HepG2 (cell line): ENCODE measurements at regions not wholly inside any gene's neighbourhood (a gene's known extent, or its start where the extent isn't known, plus 50 kb on each side); places are given as distances from the start of the nearest gene placed in this dataset.

Experiments used
- ATAC-seq: fragments of 200-7000 bp; cut with Tn5 transposase; 3 replicates; pipeline ENCODE4 v1.9.1; 2020; ENCODE audit warnings: mild to moderate bottlenecking, moderate library complexity
- BruUV-seq: library from RNA; stranded (reverse); fragments of 400-500 nt; replicated peaks from 2 replicates; lab custom pipeline; 2021; lab: Mats Ljungman, UMichigan
- CTCF ChIA-PET: fragments of 300-600 bp; formaldehyde crosslinking; extraction: SDS; loops from one replicate; lab custom pipeline; 2021; ENCODE audit warnings: low total read pairs, inconsistent platforms, low intra/inter-chr PET ratio; lab: Yijun Ruan, JAX
- POLR2A ChIA-PET: fragments of 350-600 bp; sonication (Branson Sonifier 250); formaldehyde crosslinking; loops from one replicate; lab custom pipeline; 2020; ENCODE audit warnings: antibody characterized with exemption, inconsistent platforms; lab: Yijun Ruan, JAX
- DNase-seq: peaks from one replicate; pipeline ENCODE4 v3.0.0-alpha.2; 2015; ENCODE audit warnings: low spot score
- FAIRE-seq: peaks from 3 replicates; lab custom pipeline; 2011; peaks lifted over from hg19 to GRCh38; lab: Jason Lieb, UNC
- H2AFZ ChIP-seq: one replicate; pipeline ENCODE4 v1.6.1; 2011; ENCODE audit warnings: low read length, inconsistent platforms
- H3K27ac ChIP-seq: fragments of 300-600 bp; 3 replicates; pipeline ENCODE4 v1.8.0; 2011; ENCODE audit warnings: mixed run types, mild to moderate bottlenecking, mixed read lengths, low read length, inconsistent platforms; ENCODE audit not compliant: insufficient read depth; ENCODE audit errors: extremely low read length
- H3K27me3 ChIP-seq, 2 experiments: fragments of 200-600 bp in 1 of 2; 2 replicates in 1 of 2; 3 replicates in 1 of 2; pipeline versions ENCODE4 v1.6.0 to v1.8.0; 2011; ENCODE audit warnings: low read length in 2 of 2, mild to moderate bottlenecking in 2 of 2, moderate library complexity in 2 of 2, inconsistent platforms in 1 of 2; ENCODE audit not compliant: insufficient read depth in 2 of 2, control insufficient read depth in 1 of 2
- H3K36me3 ChIP-seq, 2 experiments: fragments of 200-600 bp in 1 of 2; replicated peaks in 1 of 2; 2 replicates in 1 of 2; 3 replicates in 1 of 2; pipeline versions ENCODE4 v1.5.1 to v1.8.0; 2011; ENCODE audit warnings: low read length in 2 of 2, inconsistent platforms in 1 of 2; ENCODE audit not compliant: insufficient read depth in 2 of 2, control insufficient read depth in 1 of 2
- H3K4me1 ChIP-seq: 2 replicates; pipeline ENCODE4 v1.5.1; 2012; ENCODE audit warnings: low read length, inconsistent platforms; ENCODE audit not compliant: insufficient read depth
- H3K4me2 ChIP-seq: 2 replicates; pipeline ENCODE4 v1.6.0; 2011; ENCODE audit warnings: low read depth, low read length, inconsistent platforms
- H3K4me3 ChIP-seq, 3 experiments: fragments of 200-600 bp in 1 of 3; sonication (generic), shearing (Covaris generic) in 1 of 3; replicated peaks in 1 of 3; 2 replicates each; pipeline ENCODE4 v1.5.1; 2011 to 2016; ENCODE audit warnings: low read length in 3 of 3, inconsistent platforms in 2 of 3, low read depth in 2 of 3, mild to moderate bottlenecking in 2 of 3, control low read depth in 1 of 3, mixed read lengths in 1 of 3; ENCODE audit not compliant: insufficient read depth in 1 of 3
- H3K79me2 ChIP-seq: one replicate; pipeline ENCODE4 v1.6.1; 2011; ENCODE audit warnings: low read length, inconsistent platforms; ENCODE audit not compliant: insufficient read depth
- H3K9ac ChIP-seq: 2 replicates; pipeline ENCODE4 v1.6.0; 2011; ENCODE audit warnings: mild to moderate bottlenecking, low read depth, low read length, inconsistent platforms; ENCODE audit not compliant: insufficient read depth
- H3K9me3 ChIP-seq: 2 replicates; pipeline ENCODE4 v1.5.1; 2012; ENCODE audit warnings: mild to moderate bottlenecking, low read length
- H4K20me1 ChIP-seq: 2 replicates; pipeline ENCODE4 v1.6.0; 2011; ENCODE audit warnings: inconsistent platforms, mild to moderate bottlenecking, low read length, moderate library complexity; ENCODE audit not compliant: insufficient read depth
- FOXM1 ChIP-seq: sonication (generic); formaldehyde crosslinking; IDR thresholded peaks from 2 replicates; pipeline ENCODE4 v1.5.0; 2020; ENCODE audit warnings: missing genetic modification reagents
- GATAD1 ChIP-seq: IDR thresholded peaks from 2 replicates; pipeline ENCODE4 v1.6.1; 2016; ENCODE audit warnings: missing genetic modification reagents, missing compliant biosample characterization
- MAFF ChIP-seq: IDR thresholded peaks from 2 replicates; pipeline ENCODE4 v1.6.1; 2011; ENCODE audit warnings: low read depth, low read length, improper control_type of control experiment
- MAFK ChIP-seq, 2 experiments: IDR thresholded peaks in 1 of 2; conservative IDR thresholded peaks in 1 of 2; 2 replicates each; pipeline ENCODE4 v1.6.1; 2011; ENCODE audit warnings: improper control_type of control experiment in 2 of 2, low read length in 2 of 2
- NONO ChIP-seq, 2 experiments: fragments of 450-650 bp in 1 of 2; sonication (generic) in 1 of 2; formaldehyde crosslinking in 1 of 2; IDR thresholded peaks in 1 of 2; conservative IDR thresholded peaks in 1 of 2; 2 replicates each; pipeline versions ENCODE4 v1.6.1 to v1.8.0; 2017 to 2022; ENCODE audit warnings: mild to moderate bottlenecking in 1 of 2, missing genetic modification reagents in 1 of 2, moderate library complexity in 1 of 2
- POGK ChIP-seq: sonication (generic); formaldehyde crosslinking; conservative IDR thresholded peaks from 2 replicates; pipeline ENCODE4 v1.8.0; 2022; ENCODE audit warnings: mild to moderate bottlenecking, moderate library complexity, missing genetic modification reagents
- RCOR2 ChIP-seq: IDR thresholded peaks from 2 replicates; pipeline ENCODE4 v1.6.1; 2016; ENCODE audit warnings: missing biosample characterization, missing genetic modification reagents
- ZNF12 ChIP-seq: sonication (generic); formaldehyde crosslinking; IDR thresholded peaks from 2 replicates; pipeline ENCODE4 v1.5.0; 2020; ENCODE audit warnings: missing genetic modification reagents
- ZNF407 ChIP-seq: sonication (generic); formaldehyde crosslinking; IDR thresholded peaks from one replicate; pipeline ENCODE4 v1.5.1; 2020; ENCODE audit warnings: mild to moderate bottlenecking, missing genetic modification reagents; ENCODE audit errors: not compliant biosample characterization
- ZNF570 ChIP-seq: sonication (generic); formaldehyde crosslinking; IDR thresholded peaks from 2 replicates; pipeline ENCODE4 v1.4.0; 2020; ENCODE audit warnings: mild to moderate bottlenecking, missing genetic modification reagents, borderline replicate concordance
- WGBS: methylation state at CpG from one replicate; pipeline ENCODE4 v1.1.6; 2017; ENCODE audit warnings: low lambda C conversion rate; 5-methylcytosine and 5-hydroxymethylcytosine counted together
- in situ Hi-C: cut with HindIII; loops from 2 replicates; pipeline ENCODE4 v1.10.0; 2017; ENCODE audit warnings: low pct_unique_long_range_greater_than_20kb; ENCODE audit not compliant: extremely low pct_ligation_motif_present
- intact Hi-C: fragments of 100-400 bp; cut with micrococcal nuclease; formaldehyde crosslinking; loops from one replicate; pipeline ENCODE4 v1.10.0; 2022; ENCODE audit not compliant: unreplicated experiment

DNA sequence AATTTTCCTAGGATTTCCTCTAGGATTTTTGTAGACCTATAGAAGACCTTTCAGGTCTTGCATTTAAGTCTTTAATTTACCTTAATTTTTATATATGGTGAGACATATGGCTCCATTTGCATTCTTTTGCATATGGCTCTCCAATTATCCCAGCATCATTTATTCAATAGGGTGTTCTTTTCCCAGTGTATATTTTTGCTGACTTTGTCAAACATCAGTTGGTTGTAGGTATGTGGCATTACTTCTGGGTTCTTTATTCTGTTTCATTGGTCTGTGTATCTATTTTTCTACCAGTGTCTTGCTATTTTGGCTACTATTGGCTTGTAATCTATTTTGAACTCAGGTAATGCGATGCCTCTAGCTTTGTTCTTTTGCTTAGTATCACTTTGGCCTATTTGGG is 239.8 kb upstream of the CNTNAP5 start:
- H3K27me3 ChIP-seq = no peaks in the 10 kb centered on the region
- no peak overlapping the region for H3K4me2 ChIP-seq
- ChIA-PET CTCF (no interaction called here), POLR2A (no interaction called here)
- FAIRE-seq (no peak), ATAC-seq (no peak), DNase-seq (no peak)
- no peak overlapping the region for H3K4me3 ChIP-seq
- no peak overlapping the region for H3K27ac ChIP-seq
- no peaks in the 10 kb centered on the region for H3K79me2 ChIP-seq
- 0% methylated on average over 1 of the region's 1 CpG for WGBS
- H4K20me1 ChIP-seq = no peaks in the 10 kb centered on the region
- intact Hi-C loops = no loop called here
- TF ChIP-seq POGK (CRISPR knock-in tag) = no peak
- TF ChIP-seq ZNF570 = no peak
- TF ChIP-seq NONO (IDR thresholded peaks at IDR 0.05) = no peak
- no peak for TF ChIP-seq NONO (CRISPR knock-in tag; conservative IDR thresholded peaks at IDR 0.05)
- no peak for TF ChIP-seq RCOR2 (CRISPR knock-in tag)
- no peak for TF ChIP-seq ZNF407 (CRISPR knock-in tag)
- no peak for TF ChIP-seq ZNF12 (CRISPR knock-in tag)
- TF ChIP-seq GATAD1 (CRISPR knock-in tag) = no peak
- peak; percentile 58 to 67; a peak in 3 of 4 replicates for TF ChIP-seq MAFK (conservative IDR thresholded peaks at IDR 0.05 in 1 of 2, IDR thresholded peaks at IDR 0.05 in 1 of 2; ENCODE audit: low read length in 2 of 2)
- TF ChIP-seq MAFF = peak; percentile 44
- TF ChIP-seq FOXM1 = no peak
- H3K9me3 ChIP-seq = peaks cover 84% of the 10 kb centered on the region
- no TSS peak for BruUV-seq
- no peak overlapping the region for H3K9ac ChIP-seq
- in situ Hi-C loops = no loop called here
- H2AFZ ChIP-seq = no peak overlapping the region
- H3K36me3 ChIP-seq = no peaks in the 10 kb centered on the region
- no peaks in the 10 kb centered on the region for H3K4me1 ChIP-seq
